ENCODE measurements at regions not wholly inside any gene's neighbourhood (a gene's known extent, or its start where the extent isn't known, plus 50 kb on each side); places are given as distances from the start of the nearest gene placed in this dataset.

GRCh38 chr2:94956797-94957391 lies 68.6 kb upstream of the MAL start:
- H3K9me3 ChIP-seq (ENCODE audit: low read depth), result no peaks in the 10 kb centered on the region
- DNase-seq (ENCODE audit: low spot score), result no peak
- H4K20me1 ChIP-seq (ENCODE audit: insufficient read depth, poor library complexity, severe bottlenecking), result no peaks in the 10 kb centered on the region
- no peak overlapping the region for H3K4me2 ChIP-seq
- H3K4me1 ChIP-seq (ENCODE audit: insufficient read depth), result no peaks in the 10 kb centered on the region
- H3K27ac ChIP-seq, result no peak overlapping the region
- no peak for TF ChIP-seq EZH2 (IDR thresholded peaks at IDR 0.05; ENCODE audit: borderline replicate concordance)
- TF ChIP-seq CTCF (IDR thresholded peaks at IDR 0.05; ENCODE audit: poor library complexity), result peak; percentile 16
- no peak for TF ChIP-seq EZH2phosphoT487 (IDR thresholded peaks at IDR 0.05; ENCODE audit: low read depth, severe bottlenecking, unreplicated experiment)
- H3K4me3 ChIP-seq, result no peak overlapping the region
- H3K36me3 ChIP-seq (replicated peaks; ENCODE audit: insufficient read depth, low read depth), result no peaks in the 10 kb centered on the region
- H3K79me2 ChIP-seq, result no peaks in the 10 kb centered on the region
- WGBS (ENCODE audit: low lambda C conversion rate, missing lambda C conversion rate), result 25% methylated on average over 6 of the region's 6 CpGs
- no peaks in the 10 kb centered on the region for H3K27me3 ChIP-seq
- no peaks in the 10 kb centered on the region for H3K9me2 ChIP-seq (replicated peaks; ENCODE audit: insufficient read depth)
- no peak overlapping the region for H2AFZ ChIP-seq

- Histone ChIP-seq H3K27me3 (no peaks in the 10 kb centered on the region), H2AFZ (no peak overlapping the region), H3K79me2 (no peaks in the 10 kb centered on the region), H3K27ac (no peak overlapping the region), H3K4me2 (no peak overlapping the region), H3K4me3 (no peak overlapping the region), H3K9me3 (ENCODE audit: low read depth) (no peaks in the 10 kb centered on the region), H3K36me3 (replicated peaks; ENCODE audit: insufficient read depth, low read depth) (no peaks in the 10 kb centered on the region), H4K20me1 (ENCODE audit: insufficient read depth, poor library complexity, severe bottlenecking) (no peaks in the 10 kb centered on the region), H3K4me1 (ENCODE audit: insufficient read depth) (no peaks in the 10 kb centered on the region), H3K9me2 (replicated peaks; ENCODE audit: insufficient read depth) (no peaks in the 10 kb centered on the region)
- TF ChIP-seq CTCF (IDR thresholded peaks at IDR 0.05; ENCODE audit: poor library complexity), result no peak
- TF ChIP-seq EZH2phosphoT487 (IDR thresholded peaks at IDR 0.05; ENCODE audit: low read depth, severe bottlenecking, unreplicated experiment), result no peak
- no peak for TF ChIP-seq EZH2 (IDR thresholded peaks at IDR 0.05; ENCODE audit: borderline replicate concordance)
- no peak for DNase-seq (ENCODE audit: low spot score)
- WGBS (ENCODE audit: low lambda C conversion rate, missing lambda C conversion rate), result 66% methylated on average over 3 of the region's 3 CpGs
Measured at GRCh38 chr2:94958245-94958644, 67.3 kb upstream of the MAL start.

DNA sequence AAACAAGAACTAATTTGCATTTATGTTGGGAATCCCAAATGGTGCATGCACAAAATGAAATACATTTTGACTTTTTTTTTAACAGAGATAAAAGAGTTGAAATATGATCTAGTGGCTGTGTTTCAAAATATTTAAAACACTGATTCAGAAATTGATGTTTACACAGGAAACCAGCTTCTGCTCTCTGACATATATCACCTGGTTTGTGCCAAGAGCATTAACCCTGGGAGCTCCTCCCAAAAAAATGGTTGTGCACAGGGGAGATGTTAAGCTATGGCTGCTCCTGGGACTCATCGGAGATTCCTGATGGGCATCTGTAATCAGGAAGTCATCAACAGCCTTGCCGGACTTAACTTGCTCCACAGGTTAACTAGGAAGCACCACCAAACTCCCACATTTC lies 65.2 kb upstream of the MAL start:
- Histone ChIP-seq H4K20me1 (ENCODE audit: insufficient read depth, poor library complexity, severe bottlenecking) (no peaks in the 10 kb centered on the region), H3K4me1 (ENCODE audit: insufficient read depth) (no peaks in the 10 kb centered on the region), H3K4me3 (no peak overlapping the region), H3K4me2 (no peak overlapping the region), H3K27me3 (no peaks in the 10 kb centered on the region), H3K27ac (no peak overlapping the region), H3K36me3 (replicated peaks; ENCODE audit: insufficient read depth, low read depth) (no peaks in the 10 kb centered on the region), H3K79me2 (no peaks in the 10 kb centered on the region), H3K9me3 (ENCODE audit: low read depth) (no peaks in the 10 kb centered on the region), H2AFZ (no peak overlapping the region), H3K9me2 (replicated peaks; ENCODE audit: insufficient read depth) (no peaks in the 10 kb centered on the region)
- TF ChIP-seq EZH2 (IDR thresholded peaks at IDR 0.05; ENCODE audit: borderline replicate concordance), result no peak
- WGBS (ENCODE audit: low lambda C conversion rate, missing lambda C conversion rate), result 78% methylated on average over 2 of the region's 2 CpGs
- DNase-seq (ENCODE audit: low spot score), result no peak

GRCh38 chr2:94960751-94961150 lies 64.8 kb upstream of the MAL start:
- Histone ChIP-seq H3K9me3 (ENCODE audit: low read depth) (no peaks in the 10 kb centered on the region), H3K36me3 (replicated peaks; ENCODE audit: insufficient read depth, low read depth) (no peaks in the 10 kb centered on the region), H4K20me1 (ENCODE audit: insufficient read depth, poor library complexity, severe bottlenecking) (no peaks in the 10 kb centered on the region), H3K4me3 (no peak overlapping the region), H3K27ac (no peak overlapping the region), H3K4me2 (no peak overlapping the region), H3K27me3 (no peaks in the 10 kb centered on the region), H3K4me1 (ENCODE audit: insufficient read depth) (no peaks in the 10 kb centered on the region), H2AFZ (no peak overlapping the region), H3K9me2 (replicated peaks; ENCODE audit: insufficient read depth) (no peaks in the 10 kb centered on the region), H3K79me2 (no peaks in the 10 kb centered on the region)
- no peak for DNase-seq (ENCODE audit: low spot score)
- TF ChIP-seq EZH2phosphoT487 (IDR thresholded peaks at IDR 0.05; ENCODE audit: low read depth, severe bottlenecking, unreplicated experiment) (no peak), CTCF (IDR thresholded peaks at IDR 0.05; ENCODE audit: poor library complexity) (no peak), EZH2 (IDR thresholded peaks at IDR 0.05; ENCODE audit: borderline replicate concordance) (no peak)
- WGBS (ENCODE audit: low lambda C conversion rate, missing lambda C conversion rate), result 64% methylated on average over 4 of the region's 4 CpGs

Measured in hepatocyte (in vitro differentiated cells).